Ishikawa (cell line): ENCODE measurements at regions not wholly inside any gene's neighbourhood (a gene's known extent, or its start where the extent isn't known, plus 50 kb on each side); places are given as distances from the start of the nearest gene placed in this dataset.

Experiments used
- CEBPB ChIP-seq: IDR thresholded peaks from 2 replicates; pipeline ENCODE4 v1.6.1; 2012
- EP300 ChIP-seq: IDR thresholded peaks from 2 replicates; pipeline ENCODE4 v1.6.1; 2012; ENCODE audit warnings: borderline replicate concordance
- FOXM1 ChIP-seq: IDR thresholded peaks from 2 replicates; pipeline ENCODE4 v1.6.1; 2012; ENCODE audit warnings: low read depth, borderline replicate concordance
- TAF1 ChIP-seq: IDR thresholded peaks from 2 replicates; pipeline ENCODE4 v1.6.1; 2012; ENCODE audit warnings: low read depth, mild to moderate bottlenecking
- TCF12 ChIP-seq: IDR thresholded peaks from 2 replicates; pipeline ENCODE4 v1.6.1; 2012; ENCODE audit warnings: low read depth
- TEAD4 ChIP-seq: IDR thresholded peaks from 2 replicates; pipeline ENCODE4 v1.6.1; 2012
- YY1 ChIP-seq: IDR thresholded peaks from 2 replicates; pipeline ENCODE4 v1.6.1; 2012; ENCODE audit warnings: low read depth
- ZBTB7A ChIP-seq: IDR thresholded peaks from 2 replicates; pipeline ENCODE4 v1.6.1; 2012; ENCODE audit warnings: low read depth
- TF ChIP-seq, protein P1 (sequence below): IDR thresholded peaks from 2 replicates; pipeline ENCODE4 v1.6.1; 2012; ENCODE audit warnings: low read depth, mild to moderate bottlenecking

DNA sequence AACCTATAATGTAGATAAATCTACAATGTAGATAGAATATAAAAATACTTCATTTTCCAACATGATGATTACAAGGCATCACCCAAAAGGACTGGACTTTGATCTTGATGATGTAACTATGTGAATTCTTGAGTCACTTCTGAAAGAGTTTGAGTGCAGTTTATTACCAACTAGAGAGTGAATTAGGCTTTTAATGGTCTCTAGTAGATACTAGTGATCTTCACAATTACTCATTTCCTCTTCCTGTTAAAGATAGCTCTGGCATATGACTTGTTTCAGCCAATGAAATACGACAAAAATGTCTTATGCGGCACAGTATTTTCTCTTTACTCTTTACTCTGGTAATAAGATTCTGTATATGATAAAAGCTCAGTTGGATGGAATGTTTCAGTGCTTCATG, 1588.1 kb upstream of the B3GALT2 start:
- TF ChIP-seq CEBPB (no peak), TEAD4 (no peak), EP300 (no peak), TAF1 (no peak), FOXM1 (no peak), TCF12 (no peak), ZBTB7A (no peak), YY1 (no peak)
- TF ChIP-seq, protein P1, sequence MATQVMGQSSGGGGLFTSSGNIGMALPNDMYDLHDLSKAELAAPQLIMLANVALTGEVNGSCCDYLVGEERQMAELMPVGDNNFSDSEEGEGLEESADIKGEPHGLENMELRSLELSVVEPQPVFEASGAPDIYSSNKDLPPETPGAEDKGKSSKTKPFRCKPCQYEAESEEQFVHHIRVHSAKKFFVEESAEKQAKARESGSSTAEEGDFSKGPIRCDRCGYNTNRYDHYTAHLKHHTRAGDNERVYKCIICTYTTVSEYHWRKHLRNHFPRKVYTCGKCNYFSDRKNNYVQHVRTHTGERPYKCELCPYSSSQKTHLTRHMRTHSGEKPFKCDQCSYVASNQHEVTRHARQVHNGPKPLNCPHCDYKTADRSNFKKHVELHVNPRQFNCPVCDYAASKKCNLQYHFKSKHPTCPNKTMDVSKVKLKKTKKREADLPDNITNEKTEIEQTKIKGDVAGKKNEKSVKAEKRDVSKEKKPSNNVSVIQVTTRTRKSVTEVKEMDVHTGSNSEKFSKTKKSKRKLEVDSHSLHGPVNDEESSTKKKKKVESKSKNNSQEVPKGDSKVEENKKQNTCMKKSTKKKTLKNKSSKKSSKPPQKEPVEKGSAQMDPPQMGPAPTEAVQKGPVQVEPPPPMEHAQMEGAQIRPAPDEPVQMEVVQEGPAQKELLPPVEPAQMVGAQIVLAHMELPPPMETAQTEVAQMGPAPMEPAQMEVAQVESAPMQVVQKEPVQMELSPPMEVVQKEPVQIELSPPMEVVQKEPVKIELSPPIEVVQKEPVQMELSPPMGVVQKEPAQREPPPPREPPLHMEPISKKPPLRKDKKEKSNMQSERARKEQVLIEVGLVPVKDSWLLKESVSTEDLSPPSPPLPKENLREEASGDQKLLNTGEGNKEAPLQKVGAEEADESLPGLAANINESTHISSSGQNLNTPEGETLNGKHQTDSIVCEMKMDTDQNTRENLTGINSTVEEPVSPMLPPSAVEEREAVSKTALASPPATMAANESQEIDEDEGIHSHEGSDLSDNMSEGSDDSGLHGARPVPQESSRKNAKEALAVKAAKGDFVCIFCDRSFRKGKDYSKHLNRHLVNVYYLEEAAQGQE = no peak
